Stromal cell of bone marrow (primary cell): ENCODE measurements at regions not wholly inside any gene's neighbourhood (a gene's known extent, or its start where the extent isn't known, plus 50 kb on each side); places are given as distances from the start of the nearest gene placed in this dataset.

ENCODE experiments used
- DNase-seq: peaks from one replicate; pipeline ENCODE4 v3.0.0-alpha.2; 2012; ENCODE audit warnings: low read depth

DNA sequence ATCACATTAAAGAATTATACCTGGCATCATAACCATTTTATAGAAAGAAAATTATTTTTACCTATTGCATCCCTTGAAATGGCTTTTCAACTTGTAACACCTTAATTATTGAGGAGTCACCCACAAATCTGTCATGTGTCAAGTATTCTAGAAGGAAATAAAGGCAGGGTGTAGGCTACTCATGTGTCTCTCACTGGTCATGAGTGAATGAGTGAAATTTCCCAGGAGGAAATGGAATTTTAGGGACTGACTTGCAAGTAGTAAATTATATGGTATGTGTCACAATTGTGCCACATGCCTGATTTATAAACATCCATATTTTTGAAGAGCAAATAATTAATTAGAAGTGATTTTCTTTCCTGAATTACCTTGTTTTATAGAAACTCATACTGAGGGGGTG, 310.5 kb upstream of the ADAMTS9 start:
- DNase-seq, result no peak

DNA sequence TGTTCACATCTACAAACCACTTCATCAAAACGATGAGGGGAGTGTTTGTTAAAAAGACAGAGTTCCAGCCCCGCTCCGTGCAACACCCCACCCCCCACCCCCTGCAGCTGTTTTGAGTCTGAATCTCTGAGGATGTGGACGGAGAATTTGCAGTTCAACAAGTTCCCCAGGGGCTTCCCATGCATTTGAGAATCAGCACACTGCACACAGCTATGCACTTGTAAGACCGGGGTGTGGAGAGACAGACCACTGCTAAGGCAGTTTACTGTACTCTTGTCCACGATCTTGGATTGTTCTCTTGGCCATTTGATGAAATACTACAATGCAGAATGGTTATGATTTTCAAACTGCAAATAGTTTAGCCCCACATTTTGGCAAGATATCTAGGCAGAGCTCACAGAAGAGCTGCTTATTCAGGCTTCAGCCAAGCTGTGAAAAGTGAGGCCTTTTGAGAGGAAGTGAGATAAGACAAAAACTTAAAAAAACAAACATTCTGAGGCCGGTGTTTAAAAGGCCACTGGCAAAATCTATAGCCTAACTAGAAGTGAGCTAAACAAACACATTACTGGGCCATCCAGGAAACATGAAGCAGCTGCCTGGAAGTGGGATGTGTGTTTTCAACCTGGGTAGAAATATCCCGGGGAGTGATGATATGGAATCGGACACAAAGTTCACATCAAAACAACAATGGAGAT, 308.2 kb upstream of the ADAMTS9 start:
- no peak for DNase-seq

DNA sequence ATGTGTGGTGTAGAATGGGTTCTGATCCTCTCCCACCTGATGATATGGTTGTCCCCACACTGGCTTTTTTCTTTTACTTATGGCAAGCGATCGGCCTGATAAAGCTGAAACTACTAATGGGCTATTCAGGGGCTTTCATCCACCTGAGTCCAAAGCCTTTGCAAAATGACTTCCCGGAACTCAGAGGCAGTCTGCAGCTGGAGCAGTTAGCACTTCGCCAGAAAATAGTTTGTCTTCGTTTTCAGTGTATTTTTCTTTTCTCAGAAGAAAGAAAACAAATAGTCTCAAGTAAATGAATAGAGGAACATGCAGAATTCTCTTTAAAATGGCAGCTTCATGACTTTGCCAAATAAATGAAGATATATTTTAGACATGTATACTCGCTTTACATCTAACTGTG, 306.0 kb upstream of the ADAMTS9 start:
- DNase-seq, result no peak

DNA sequence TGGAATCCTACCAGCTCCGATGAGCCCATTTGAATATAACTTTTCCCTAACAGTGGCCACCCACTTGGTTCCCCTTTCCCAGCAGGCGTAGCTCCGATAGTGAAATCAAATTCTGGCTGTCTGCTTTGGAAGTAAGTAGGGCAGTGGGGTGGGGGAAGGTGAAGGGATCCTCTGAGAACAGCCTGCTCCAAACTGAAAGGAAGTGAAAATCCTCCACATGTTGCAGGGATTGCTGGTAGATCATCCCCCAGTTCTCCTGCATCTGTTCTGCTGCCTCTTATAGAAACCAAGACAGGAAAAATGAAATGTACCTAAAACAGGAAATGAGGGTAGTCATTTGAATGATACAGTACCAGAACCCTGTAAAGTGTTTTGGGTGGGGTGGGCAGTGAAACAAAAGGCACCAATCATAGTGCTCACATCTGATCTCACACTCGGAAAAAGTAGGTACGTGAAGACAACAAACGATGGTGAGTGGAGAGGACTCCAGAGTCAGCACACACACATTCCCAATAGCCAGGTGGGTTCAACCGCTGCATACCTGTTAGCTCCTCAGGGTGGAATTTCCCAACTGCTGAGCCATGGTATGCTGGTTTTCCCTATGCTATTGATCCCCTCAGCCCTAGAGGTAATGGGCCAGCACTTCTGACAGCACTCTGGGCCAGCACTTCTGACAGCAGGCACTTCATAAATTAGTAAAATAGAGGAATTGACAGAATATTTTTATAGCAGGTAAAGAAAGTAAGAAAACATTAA, 304.9 kb upstream of the ADAMTS9 start:
- no peak for DNase-seq

DNA sequence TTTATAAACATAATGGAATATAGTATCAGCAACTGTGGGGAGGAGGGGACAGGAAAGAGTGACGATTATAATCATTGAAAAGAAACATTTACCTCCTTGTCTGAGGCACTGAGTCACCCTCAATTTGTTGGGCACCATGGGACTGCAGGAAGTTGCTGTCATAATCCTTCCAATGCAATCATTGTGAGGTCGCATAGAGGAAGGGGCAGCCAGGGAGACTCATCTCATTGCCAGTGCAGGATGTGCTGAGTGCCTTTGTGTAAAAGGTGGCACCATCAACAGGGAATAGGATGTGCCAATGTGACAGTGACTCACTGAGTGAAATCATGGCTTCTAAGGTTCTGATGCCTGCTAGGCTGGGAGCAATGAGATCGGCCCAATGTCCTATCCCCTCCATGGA, 300.4 kb upstream of the ADAMTS9 start:
- no peak for DNase-seq

DNA sequence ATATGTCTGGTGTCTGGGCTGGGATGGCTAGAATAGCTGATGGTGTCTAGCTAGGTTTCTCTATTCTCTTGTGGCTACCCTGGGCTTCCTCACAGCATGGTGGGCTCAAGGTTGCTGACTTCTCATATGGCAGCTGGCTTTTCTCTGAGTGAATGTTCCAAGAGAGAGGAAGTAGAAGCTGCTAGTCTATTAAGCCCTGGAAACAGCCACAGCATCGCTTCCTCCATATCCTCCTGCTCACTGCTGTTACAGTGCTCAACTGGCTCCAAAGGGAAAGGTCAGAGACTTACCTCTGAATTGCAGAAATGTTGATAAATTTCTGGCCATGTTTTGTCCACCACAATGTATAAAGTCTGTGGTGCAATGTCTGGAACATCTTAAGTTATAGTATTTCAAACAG, 299.9 kb upstream of the ADAMTS9 start:
- no peak for DNase-seq

DNA sequence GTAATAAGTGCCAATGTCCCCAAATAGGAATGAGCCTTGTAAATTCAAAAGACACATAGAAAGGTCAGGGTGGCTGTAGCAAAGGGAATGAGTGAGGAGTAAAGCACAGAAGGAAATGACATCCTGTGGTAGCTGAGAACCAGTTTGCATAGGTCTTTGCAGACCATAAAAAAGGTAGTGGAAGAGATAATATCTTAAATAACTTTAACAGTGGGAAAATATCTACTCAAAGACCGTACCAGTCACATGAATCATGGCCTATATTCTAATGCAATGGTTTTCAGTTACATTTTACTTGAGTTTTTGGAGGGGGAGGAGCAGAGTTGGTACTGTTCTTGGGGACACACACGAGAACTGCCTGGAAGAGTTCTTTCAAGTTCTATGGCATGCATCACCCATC, 297.3 kb upstream of the ADAMTS9 start:
- no peak for DNase-seq

DNA sequence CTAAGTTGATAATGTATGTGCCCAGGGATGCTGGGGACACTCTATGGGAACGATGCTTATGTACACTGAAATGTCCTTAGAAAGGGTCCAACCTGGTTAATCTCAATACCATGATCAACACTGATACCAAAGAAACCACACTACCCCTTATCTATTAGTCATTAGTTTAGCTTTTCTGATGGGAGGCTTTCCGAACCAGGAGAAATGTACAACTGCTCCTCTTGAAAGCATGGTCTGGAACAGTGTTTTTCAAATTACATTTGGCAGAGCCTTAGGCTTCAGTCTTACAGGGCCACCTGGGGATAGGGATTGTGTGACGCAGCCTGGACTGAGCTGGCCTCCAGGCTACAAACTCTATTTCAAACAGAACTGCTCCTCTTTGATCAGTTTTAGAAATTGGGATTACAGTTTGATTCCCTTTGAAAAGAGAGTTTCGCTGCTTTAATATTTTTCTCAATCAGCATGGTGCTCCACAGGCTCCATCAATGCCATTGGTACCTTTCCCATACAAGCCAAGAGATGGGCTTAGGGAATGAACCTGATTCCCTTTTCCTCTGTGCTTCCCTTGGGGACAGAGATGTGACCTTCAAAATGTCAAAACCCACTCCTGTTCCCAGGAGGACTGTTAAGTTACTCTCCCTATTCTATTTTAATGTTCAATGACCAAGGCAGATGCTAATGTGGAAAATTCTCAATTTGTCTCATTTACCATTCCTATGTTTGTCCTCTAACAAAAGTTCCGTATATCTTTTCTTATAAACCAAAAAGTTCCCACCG, 296.0 kb upstream of the ADAMTS9 start:
- no peak for DNase-seq

DNA sequence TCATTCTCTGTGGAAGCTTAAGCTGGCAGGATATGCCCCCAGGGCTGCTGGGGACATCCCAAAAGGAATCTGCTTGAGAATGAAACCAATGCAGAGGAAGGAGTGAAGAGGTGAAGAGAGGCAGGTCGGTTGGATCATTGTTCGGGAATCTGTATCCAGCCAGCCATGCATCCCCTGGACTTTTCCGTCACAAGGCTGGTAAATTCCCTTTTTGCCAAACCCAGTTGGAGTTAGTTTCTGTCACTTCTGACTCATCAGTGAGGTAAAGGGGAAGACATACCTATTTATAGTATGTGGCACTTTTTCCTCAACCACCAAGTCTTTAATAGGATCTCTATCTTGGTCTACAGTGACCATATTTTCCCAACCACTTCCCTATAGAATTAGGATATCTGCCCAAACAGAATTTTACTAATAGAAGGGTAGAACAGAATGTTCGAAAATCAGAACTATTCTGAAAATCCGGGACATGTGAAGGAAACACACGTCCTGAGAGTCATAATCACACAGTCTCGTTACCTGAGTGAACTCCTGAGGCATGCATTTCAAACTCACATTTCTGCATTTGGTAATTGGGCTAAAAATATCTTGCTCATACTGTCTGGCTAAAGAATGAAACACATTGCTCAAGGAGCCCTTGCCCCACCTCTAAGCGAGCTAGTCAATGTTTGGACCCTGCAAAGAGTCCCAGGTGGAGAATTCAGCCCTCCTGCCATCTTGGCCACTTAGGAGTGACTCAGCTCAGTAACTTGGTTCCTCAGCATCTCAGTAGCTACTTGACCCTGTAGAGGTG, 289.7 kb upstream of the ADAMTS9 start:
- no peak for DNase-seq

DNA sequence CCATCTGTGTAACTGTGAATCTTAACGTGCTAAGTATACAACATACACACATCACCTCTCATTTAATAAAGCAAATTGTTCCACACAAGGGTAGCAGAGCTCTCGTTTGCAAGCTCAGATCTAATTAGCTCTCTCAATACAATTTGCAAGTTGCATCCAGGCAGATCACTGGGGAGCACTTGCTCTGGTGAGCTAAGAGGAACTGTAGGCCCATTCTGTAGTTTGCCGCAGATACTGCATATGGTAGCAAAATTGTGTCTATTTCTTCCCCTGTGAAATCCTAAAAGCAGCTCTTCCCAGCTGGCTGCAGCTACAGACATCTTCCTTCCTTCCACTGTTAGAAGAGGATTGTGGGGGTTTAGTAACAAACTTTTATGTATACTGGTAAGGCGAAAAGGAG, 288.7 kb upstream of the ADAMTS9 start:
- no peak for DNase-seq

DNA sequence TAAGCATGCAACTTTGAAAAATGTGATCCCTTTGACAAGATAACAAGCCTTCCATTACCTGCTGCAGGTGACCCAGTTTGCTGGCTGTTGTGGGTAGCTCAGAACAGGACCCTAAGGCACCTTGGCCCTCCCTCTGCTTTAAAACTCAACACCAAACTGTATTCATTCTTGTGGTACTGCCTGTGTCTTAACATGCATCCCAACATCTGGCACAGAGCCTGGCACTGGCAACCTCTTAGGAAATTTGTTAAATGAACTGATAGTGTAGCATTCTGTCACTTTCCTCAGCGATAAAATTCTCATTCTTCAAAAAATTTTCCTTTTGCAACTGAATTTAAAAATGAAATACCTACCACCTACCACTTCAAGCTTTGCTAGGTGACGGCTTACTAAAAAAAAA, 287.3 kb upstream of the ADAMTS9 start:
- no peak for DNase-seq

DNA sequence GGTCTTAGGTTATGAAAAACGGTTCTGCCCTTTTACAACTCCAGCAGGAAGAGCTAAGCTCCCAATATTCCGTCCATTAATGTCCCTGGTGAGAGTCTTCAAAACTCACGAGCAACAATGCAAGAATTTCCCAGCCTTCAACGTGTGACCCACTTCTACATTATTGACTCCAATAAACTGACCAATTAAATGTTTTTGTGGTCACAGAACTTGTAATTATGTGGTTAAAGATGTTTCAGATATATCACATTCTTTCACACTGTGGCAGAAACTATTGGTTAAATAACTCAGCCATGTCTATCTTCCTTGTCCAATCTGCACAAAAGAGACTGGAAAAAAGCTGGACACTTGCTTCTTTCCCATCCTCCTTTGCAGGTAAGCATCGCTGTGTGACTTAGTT, 286.6 kb upstream of the ADAMTS9 start:
- DNase-seq, result no peak

DNA sequence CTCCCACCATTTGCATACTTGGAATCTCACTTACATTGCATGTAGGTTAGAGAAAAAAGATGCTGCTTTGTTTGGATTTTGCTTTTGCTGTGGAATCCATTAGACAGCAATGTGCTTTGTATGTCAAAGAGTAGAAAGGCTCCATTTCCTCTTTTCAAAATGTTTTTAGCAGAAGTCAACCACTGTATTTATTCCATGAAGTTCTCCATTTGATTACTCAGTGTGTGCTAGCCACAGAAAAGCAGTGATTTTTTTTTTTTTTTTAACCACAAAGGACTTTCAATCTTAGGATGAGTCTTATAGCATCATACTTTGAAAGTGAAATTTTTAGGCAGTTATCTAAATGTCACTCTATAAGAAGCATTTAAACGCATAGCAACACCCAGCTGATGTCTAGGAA, 285.0 kb upstream of the ADAMTS9 start:
- DNase-seq, result no peak

DNA sequence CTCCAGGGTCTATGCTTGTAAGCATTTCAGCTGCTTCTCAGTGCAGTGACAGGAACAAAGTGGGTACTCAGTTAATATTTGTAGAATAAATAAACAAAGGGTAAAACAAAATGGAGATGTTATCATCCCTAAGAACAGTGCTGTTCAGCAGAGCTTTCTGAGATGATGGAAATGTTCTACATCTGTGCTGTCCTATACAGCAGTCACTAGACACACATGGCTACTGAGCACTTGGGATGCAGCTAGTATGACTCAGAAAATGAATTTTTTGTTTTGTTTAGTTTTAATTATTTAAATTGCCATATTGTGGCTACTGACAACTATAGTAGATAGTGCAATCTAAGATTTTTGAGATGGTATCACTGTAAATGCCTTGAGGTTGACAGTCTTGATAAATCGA, 283.8 kb upstream of the ADAMTS9 start:
- DNase-seq, result no peak

DNA sequence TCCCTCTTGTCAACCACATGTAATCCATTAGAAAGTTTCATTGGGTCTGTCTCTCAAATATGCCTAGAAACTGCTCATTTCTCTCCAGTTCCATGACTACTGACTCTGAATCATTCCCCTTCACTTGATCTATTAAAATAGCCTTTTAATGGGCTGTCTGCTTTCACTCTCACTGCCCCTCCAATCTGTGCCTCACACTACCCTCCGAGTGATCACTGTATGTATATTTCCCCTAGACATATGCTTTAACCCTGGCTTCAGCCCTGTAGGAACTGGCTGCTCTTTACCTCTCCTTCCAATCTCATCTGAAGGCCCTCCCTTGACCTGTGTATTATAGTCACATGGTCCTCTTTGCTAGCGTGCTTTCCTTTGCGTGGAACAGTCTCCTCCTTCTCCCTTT, 282.8 kb upstream of the ADAMTS9 start:
- DNase-seq, result no peak

DNA sequence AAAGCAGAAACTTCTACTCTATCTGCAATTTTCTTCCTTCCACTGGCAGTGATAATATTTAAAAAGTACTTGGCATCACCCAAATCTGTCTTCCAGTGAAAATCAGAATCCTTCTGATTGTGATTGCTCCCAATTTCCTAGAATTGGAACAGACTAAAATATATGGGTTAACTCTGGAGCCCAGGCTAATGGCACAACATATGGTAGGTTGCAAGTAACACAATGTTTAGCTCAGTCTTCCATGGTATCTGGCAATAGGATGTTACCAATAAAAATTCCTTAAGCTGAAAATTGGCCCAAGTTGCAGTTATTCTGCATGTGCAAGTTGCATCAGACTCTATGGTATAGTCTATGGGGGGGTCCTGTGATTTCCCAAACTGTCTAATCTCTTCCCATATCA, 273.5 kb upstream of the ADAMTS9 start:
- no peak for DNase-seq

DNA sequence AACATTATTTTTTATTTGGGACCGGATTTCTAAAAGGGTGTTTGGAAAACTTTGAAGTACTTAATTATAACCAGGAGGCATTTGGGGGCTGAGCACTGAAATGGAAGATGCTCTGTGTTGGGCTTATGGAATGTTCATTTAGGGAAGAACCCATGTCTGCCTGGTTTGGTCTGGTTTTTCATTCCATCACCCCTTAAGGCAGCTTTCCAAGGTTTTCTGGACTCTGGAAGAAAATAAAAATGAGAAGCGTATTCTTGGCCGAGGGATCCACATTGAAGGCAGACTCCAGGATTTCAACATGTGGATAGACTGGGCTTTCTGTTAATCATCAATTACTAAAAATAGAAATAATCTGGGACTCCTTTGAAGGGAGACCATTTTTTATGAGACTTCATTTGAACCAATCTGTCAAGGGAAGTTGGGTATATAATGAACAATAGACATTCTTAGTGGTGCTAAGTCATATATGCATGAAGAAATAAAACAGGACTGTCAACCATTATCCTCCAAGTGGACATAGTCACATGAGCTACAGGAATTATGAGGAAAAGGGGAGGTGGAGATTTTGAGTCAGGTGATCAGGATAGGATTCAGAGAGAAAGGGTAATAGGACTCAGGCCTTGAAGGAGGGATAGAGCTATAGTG, 270.5 kb upstream of the ADAMTS9 start:
- DNase-seq, result no peak

DNA sequence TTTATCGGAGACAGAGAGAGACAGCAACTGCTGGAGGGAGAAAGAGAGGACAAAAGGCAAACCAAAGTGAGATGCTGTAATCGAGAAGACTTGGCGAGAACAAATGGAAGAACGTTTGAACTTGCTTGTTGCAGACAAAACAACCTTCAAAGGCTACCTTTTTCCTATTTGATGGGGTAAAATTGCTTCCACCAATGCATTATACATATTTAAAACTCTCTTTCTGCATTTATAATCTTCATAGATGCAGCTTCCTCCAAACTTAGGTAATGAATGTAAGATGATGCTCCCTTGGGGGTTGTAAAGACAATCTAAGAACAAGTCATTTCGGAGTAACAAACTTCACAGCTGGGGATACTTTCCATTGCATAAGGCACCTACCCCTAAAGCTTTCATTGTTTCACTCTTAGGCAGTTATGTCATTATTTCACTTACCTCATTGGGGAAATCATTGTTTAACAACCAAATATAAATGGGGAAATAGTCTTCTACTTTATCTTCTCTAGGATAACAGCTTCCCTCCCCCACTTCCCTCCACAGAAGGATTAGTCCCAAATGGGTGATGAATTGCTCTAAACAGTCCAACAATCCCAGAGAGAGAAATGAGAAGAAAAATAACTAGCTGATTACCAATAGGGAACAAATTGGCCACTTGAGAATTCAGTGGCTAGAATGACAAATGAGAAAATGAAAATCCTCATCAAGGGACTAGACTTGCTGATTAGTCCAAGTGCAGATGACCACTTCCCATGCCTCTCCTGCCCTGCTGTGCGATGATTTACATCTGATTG, 269.8 kb upstream of the ADAMTS9 start:
- no peak for DNase-seq

DNA sequence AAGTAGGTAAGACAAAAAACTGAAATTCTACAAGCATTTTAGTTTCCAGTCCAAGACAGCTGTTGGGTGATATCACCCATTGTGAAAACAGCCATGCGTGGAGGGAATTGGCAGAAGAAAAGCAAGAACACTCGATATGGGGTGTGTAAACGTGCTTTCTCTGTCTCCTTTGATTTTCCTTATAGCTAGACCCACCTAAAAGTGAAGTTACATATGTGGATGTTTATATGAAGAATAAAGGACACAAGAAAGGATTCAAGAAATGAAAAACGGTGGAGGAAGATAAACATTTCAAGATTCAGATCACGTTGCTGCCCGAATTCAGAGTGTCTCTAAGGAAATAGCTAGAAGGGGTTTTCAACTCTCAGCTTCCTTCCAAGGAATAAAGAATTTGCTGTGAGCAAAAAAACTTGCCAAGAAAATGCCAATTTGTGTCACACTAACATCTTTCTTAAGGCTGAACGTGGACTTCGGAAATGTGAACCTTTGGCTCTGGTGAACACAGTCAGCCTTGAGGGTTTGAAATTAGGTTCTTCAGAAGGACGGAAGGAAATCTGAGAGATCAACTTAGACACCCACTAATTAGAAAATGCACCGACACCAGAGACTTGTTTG, 269.0 kb upstream of the ADAMTS9 start:
- DNase-seq, result no peak

DNA sequence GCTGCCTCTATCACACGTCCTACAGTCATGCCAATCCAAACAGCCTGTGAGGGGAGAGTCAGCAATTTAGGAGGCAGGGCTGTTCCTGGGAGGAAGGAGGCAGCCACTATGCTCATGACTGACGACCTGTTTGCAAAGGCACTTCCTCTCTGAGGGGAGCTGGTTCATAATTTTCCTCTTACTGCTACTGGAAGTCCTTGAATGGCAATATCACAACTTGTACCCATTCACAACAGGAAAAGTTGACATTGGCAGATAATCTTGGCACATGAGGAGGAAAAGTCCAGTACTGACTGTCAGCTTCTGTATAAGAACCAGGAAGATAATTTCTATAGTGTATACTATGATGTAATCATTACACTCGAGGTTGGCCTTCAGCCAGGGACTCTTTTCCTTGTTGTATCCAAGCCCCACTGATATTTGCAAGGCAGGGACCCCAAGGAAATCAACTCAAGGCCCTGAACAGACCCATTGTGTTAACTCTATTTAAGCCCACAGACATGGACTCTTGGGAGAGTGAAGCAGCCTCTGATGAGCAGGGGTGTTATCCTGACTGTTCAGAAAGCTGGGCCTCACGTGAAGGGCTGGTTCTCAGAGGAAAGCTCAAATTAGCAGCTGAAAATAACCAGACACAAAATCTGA, 267.3 kb upstream of the ADAMTS9 start:
- no peak for DNase-seq
